NCI-H748 treated with DMSO at 0.1 percent for 48 hours (cell line): ENCODE measurements at regions not wholly inside any gene's neighbourhood (a gene's known extent, or its start where the extent isn't known, plus 50 kb on each side); places are given as distances from the start of the nearest gene placed in this dataset.
"Not testable (repeated sequence)": the region's sequence is repeated elsewhere in the genome, so short reads cannot be mapped to it uniquely, and the experiment has no call there.

Experiments
- DNase-seq: peaks from one replicate; lab custom pipeline; 2025; lab: John Stamatoyannopoulos, UW

DNA sequence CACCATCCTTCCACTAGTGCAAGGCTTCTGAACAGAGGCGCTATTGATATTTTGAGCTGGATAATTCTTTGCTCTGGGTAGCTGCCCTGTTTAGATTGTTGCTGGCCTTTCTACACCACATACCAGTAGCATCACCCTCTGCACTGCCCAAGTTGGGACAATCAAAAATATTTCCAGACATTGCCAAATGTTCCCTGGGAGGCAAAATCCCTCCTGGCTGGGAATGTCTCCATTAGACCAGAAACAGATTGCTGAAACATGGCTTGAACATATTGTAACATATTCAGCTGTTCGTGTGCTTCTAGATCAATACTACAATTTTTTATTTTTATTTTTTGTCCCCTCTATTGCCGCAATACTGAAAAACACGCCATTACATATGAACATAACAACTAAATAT, 174.6 kb downstream of the ABCA8 start:
- no peak for DNase-seq

DNA sequence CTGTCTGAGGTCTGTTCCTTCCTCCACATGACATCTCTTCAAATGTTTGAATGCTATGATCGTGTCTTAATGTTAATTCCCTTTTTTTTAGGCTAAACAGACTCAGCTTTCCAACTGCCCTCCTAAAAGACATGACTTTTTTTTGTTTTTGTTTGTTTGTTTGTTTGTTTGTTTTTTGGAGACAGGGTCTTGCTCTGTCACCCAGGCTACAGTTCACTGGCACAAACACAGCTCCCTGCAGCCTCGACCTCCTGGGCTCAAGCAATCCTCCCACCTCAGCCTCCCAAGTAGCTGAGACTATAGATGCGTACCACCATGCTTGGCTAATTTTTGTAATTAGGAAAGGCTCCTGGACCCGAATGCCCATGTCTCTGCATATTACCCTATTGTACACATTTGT, 176.5 kb downstream of the ABCA8 start:
- no peak for DNase-seq

DNA sequence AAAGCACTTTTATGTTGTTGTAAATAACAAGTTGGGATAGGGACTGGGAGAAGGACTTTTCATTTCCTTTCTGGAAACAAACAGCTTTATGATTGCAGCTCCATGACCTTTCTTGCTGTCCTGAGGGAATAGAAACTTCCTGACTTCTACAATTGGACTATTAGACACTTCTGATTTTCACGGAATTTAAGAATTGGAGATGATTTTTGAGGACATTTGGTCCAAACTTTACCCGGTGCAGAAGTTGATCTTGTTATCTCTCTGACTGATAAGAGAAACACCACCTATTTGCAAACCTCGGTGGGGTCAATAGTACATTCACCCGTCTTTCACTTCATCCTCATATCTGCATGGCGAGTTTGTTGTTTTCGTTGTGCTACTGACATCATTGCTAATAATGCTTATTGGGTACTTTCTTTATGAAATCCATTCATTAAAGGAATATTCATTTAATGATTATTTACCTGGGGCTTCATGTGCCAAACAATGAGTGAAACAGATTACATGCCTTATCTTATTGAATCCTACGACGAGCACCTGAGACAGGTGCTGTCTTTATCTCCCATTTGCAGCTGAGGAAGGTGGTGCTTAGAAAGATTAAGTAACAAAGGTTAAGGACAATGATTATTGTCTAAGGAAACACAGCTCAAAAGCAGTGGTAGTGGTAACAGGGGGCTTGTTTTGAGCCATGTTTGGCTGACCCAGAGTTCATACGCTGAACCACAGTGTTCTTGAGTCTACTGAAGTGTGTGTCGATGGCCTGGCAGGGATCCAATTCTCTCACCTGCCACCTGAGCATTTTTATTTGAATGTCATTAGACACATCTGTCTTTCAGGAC, 176.9 kb upstream of the FAM20A start:
- DNase-seq = peak; percentile 93

DNA sequence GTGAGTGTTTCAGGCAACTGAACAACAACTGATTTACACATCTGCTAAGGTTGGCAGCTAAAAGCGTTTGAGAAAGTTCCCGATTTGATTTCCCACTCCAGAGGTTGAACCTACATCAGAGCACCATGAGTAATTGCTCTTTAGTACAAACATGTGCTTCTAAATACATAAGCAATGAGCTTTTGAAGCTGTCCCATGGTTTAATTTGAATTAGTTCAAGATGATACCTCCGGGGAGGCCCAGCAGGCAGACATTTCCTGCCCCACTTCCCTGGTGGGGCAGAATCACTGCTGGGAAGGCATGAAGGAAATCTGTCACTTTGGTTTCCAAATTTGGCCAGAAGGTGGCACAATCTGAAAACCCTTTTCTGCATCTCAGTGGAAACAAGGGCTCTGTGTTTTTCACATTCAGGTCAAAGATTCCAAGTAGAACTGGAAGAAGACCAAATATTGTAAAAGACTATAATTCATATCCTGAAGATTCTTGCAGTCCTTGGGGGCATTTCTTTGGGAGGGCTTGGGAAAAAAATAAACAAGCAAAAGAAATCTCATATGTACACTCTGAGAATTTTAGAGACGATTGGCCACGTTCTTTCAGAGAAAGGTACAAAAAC, 176.2 kb upstream of the FAM20A start:
- DNase-seq = peak; percentile 64

DNA sequence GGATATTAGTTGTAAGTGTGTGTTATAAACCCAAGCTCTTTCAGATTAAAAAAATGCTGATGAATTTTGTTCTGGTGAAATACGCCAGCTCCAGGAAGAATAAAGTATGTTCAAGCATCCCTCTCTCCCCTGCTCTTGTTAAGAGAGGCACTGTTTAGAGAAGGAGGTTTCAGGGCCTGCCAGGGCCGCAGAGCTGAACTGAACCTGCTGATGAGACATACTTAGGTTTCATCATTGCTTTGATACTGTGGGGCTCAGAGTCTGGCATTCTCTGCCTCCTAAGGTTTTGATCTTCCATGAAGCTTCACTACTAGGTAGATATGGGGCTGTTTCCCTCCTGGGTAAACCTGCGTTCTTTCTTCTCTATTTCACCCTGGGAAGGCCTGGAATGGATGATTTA, 175.3 kb upstream of the FAM20A start:
- no peak for DNase-seq

DNA sequence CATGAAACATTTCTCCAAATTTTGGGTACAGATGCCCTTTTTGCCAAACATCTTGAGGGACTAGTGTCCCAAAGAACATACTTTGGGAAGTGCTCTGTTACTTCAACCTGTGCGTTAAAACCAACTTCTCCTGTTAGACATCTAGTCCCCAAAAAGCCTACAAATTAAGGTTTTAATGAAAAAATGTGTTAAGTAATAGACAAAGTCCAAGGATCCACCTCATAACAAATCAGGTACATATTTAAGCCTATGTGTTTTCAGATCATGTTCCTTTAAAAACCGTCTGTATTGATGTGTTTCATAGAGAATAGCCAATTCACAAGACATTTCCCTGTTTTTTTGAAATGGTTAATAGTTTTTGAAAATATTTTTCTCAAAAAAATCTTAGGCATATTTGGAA, 174.8 kb upstream of the FAM20A start:
- DNase-seq = no peak

DNA sequence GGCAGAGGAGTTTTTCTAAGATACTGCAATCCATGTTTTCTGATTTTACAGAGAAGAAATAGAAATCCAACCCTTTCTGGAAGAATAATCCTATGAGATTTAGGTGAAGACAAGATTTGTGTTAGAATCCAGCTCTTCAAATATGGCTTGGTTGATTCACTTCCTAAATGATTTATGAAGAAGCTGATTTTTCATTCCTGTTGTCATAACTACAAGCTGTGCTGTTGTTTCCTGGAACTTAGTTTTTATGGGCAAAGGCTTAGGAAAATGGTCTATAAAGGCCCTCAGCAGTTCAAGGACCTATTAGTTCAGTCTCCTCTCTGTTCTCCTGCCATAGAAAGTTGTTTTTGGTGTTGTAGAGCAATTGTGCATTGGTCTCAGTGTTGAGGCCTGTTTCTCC, 174.2 kb upstream of the FAM20A start:
- DNase-seq = no peak

DNA sequence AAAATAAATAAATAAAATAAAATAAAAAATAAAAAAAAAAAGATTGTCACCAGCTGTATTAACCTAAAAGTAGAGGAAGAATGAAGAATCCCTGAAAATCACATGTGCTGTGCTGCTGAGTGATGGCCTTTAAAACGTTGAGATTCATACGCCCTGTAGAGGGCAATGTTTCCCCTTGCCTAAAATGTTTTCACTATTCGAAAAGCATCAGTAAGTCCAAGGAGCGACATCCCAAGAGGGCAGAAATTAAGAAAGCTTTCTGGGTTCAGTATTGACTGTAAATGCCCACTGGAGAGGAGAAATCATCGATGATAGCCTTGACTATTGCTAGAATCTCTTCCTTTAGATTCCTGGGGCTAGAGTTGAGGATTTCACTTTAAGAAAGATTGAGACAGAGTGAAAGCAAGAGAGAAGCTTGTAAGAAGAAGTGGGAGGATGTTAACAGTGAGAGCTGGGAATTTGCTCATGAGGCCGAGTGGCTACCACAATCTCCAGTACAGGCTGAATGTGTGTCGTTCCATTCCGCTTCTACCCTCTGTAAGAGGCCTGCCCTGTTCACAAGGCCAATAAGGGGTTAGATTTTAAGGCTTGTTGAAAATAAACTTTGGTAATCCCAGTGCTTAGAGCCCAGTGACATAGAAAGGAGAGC, 170.8 kb upstream of the FAM20A start:
- DNase-seq = peak; percentile 48

DNA sequence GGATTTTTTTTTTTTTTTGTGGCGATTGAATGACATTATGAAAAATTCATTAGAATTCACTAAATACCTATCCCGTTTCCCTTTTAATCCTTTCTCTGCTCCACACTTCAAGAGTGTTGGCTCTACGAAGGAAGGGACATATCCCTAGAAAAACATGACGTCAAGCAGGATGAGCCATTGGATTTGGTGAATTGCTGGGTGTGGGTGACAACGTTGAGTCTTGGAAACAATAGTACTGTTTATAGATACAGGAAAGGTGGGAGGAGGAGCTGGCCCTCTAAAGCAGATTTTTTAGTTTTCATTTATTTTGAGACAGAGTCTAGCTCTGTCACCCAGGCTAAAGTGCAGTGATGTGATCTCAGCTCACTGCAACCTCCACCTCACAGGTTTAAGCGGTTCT, 167.6 kb upstream of the FAM20A start:
- no peak for DNase-seq

DNA sequence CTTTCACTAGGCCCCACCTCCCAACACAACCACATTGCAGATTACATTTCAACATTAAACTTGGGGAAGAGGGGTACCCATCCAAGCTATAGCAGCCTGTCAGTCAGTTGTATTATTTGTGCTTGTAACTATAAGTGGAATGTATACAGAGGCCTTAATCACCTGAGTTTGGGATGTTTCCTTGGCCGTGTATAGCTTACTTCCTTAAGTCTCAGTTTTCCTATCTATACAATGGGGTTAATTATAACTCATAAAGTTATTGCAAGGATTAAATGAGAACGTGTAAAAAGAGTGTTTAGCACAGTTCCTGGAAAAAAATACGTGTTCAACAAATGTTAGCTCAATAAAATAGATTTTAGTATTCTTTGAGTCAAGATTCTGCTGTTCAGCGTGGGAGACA, 165.5 kb upstream of the FAM20A start:
- DNase-seq = no peak

DNA sequence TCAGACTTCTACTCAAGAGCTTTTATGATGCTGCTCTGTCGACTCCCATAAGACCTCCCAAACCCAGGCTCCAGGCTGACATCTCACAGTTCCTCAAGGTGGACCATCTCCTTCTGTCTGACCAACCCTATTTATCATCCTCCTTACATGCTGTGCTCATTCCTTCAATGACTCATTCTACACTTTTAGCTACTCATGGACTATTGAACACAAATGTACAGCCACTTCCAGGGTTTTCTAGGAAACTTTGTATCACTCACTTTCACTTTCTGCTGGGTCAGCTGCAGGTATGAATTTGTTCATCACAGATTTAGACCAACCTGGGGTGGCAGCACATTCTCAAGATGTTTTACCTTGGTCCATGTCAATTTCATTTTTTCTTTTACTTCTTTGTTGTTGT, 162.4 kb upstream of the FAM20A start:
- DNase-seq = no peak

DNA sequence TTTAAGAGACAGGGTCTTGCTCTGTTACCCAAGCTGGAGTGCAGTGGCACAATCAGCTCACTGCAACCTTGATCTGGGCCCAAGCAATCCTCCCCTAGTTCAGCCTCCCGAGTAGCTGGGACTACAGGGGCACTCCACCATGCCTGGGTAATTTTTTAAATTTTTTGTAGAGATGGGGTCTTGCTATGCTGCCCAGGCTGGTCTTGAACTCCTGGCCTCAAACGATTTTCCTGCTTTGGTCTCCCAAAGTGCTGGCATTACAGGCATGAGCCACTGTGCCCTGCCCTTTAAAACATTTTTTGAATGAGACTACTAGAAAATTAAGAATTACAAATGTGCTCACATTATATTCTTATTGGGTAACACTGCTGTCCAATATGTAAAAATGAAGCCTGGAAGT, 161.7 kb upstream of the FAM20A start:
- no peak for DNase-seq

DNA sequence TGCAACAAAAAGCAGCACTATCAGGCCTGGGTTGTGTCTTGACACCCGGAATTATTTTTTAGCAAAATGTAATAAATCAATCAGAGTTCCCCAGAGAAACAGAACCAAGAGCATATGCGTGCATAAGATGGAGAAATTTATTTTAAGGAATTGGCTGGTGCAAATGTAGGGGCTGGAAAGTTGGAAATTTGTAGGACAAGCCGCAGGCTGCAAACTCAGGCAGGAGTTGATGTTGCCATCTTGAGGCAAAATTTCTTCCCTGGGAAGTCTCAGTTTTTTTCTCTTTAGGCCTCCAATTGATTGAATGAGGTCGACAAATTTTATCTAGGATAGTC, 158.9 kb upstream of the FAM20A start:
- DNase-seq = no peak

DNA sequence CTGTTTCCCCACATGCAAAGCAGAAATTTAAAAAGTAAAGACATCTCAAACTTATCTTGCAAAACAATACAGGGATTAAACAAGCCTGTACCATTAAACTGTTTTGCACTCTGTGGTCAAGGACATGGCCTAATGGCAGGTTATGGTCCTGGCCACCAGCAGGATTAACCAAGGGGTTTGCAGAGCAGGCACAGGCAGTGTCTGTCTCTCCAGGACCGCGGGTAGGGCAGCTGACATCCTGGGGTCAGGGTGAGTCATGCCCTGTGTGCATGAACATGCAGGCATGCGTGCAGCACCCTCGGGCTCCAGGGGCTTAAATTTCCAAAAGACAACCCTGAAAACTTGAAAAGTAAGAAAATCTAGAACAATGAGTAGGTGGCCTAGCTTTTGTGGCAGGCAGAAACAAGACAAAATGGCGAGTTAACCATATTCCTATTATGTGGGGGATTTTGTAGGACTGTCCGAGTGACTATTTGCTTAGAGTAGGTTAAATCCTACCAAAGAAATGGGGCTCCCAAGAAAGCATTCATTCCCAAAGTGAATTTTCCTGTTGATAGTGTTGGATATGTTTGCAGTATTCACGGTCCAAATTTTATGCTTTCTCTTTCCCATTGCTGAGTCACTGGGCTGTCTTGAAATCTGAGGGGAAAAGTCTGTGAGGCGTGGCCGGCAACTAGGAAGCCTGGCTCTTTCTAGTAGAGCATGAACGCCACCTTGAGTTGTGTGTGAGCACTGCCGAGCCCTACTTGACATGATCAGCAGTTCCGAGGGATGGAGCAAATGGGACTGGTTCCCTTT, 158.4 kb upstream of the FAM20A start:
- peak; percentile 85 for DNase-seq

DNA sequence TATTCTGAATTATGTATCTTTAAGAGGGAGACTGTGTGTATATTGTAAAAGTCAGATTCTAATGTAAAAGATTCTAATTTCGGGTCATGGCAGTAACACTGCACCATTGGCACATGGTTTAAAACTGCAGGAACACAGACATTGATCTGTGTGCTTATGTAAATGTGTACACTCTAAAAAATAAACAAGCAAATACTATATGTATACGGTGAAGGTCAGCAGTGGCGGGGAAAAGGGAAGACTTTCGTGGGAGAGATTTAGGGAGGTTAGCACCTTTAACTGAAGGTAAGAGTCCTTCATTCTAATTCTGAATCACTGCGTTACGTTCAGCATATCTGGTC, 157.8 kb upstream of the FAM20A start:
- no peak for DNase-seq

DNA sequence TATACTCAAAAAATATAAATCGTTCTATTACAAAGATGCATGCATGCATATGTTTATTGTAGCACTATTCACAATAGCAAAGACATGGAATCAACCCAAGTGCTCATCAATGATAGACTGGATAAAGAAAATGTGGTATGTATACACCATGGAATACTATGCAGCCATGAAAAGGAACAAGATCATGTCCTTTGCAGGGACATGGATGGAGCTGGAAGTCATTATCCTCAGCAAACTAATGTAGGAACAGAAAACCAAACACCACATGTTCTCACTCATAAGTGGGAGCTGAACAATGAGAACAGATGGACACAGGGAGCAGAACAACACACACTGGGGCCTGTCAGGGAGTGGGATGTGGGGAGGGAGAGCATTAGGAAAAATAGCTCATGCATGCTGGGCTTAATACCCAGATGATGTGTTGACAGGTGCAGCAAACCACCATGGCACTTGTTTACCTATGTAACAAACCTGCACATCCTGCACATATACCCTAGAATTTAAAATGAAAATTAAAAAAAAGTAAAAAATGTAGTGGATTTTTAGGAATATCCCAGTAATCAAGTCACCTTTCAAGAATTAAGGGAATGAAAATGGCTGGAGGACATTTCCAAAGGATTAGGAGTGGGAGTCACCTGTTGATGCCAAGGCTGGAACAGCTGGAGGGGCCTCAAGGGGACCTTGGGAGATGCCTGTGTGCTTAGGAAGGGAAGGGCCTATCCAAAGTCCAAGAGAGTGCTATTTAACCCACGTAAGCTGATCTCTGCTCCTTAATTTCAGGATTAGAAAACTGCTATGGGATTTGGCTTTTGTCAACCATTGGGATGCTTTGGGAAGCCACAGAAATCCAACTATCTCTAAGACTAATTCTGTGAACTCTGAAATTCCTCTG, 156.9 kb upstream of the FAM20A start:
- not testable (repeated sequence) for DNase-seq

DNA sequence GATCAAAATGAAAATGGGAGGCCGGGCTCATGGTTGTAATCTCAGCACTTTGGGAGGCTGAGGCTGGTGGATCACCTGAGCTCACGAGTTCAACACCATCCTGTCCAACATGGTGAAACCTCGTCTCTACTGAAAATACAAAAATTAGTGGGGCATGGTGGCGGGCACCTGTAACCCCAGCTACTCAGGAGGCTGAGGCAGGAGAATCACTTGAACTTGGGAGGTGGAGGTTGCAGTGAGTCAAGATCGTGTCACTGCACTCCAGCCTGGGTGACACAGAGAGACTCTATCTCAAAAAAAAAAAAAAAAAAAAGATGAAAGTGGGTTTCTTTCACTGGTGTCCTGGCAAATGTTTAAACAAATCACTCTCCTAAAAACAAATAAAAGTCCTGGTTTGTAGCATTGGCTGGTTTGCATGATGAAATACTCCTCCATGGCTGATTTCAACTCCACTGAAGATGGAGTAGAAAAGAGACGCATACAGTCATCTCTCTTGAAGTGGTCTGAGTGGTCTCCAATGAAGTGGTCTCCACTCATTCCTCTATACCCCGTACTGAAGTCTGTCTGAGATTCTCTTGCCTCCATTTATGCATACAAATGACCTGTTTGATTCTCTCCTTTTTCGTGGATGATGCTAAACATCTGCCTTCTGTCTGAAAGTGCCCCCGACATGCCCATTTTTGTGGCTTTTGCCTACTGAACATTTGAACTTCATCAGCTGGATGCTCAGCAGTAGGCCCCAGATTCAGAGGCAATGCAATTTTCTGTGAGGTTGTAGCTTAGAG, 153.0 kb upstream of the FAM20A start:
- no peak for DNase-seq

DNA sequence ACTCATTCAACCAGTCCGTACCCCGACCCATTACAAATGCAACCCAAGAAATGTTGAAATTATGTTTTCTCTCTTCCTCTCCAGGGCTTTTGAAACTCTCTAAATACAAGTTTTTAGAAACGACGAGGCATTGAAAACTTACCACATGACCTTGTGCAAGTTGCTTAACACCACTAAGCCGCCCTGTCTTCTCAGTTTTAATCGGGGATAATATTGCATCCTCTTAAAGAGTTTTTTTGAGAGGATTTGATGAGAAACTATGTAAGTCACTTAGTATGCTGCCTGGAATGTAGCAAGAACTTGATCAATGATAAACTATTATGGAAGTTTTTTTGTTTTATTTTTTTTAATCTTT, 149.0 kb upstream of the FAM20A start:
- DNase-seq = no peak

DNA sequence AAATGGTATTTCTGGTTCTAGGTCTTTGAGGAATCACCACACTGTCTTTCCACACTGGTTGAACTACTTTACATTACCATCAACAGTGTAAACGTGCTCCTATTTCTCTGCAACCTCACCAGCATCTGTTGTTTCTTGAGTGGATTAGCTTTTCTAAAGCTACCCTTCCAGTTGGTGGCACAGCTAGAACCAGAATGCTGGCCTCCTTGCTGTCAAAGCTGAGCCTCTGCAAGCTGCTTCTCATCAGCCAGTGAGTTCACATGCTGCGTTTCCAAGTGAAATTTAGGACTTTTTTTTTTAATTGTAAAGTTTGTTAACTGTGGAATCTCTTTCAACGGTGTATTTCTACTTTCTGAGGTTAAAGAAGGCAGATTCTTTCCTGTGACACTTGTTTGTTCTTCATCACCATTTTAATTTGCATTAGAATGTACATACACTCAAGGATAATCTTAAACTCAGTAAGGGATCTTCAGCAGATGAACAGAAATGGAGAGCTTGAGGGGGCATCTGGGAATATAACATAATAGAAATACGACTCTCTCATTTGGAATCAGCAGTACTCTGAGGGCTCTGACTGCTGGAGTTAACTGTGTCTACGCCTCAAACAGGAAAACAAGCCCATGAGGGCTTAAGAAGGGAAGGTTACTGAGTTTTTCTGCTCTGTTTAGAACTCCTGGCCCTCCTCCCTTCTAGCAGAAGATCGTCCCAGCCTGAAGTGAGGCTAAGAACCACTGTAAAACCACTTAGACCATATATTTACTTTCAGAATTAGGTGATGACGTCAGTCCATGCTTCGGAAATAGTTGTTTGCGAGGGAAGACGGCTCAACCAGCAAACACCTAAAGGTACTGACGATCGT, 148.4 kb upstream of the FAM20A start:
- no peak for DNase-seq

DNA sequence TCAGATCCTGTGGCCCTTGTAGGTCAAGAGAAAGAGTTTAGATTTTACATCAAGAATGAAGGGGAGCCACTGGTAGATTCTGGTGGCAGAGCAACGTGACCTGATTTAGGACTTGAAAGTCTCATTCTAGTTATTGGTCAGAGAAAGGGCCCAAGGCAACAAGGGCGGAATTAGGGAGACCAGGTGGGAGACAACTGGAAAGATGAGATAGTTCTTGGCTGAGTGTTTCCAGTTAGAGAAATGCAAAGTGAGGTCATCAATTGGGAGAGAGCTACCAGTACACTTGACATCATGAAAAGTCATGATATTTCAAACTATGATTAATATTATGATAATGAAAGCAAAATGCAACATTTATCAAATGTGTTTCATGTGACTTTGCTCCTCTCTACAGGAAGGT, 147.2 kb upstream of the FAM20A start:
- DNase-seq = no peak
